ENCODE measurements at regions not wholly inside any gene's neighbourhood (a gene's known extent, or its start where the extent isn't known, plus 50 kb on each side); places are given as distances from the start of the nearest gene placed in this dataset.

DNA sequence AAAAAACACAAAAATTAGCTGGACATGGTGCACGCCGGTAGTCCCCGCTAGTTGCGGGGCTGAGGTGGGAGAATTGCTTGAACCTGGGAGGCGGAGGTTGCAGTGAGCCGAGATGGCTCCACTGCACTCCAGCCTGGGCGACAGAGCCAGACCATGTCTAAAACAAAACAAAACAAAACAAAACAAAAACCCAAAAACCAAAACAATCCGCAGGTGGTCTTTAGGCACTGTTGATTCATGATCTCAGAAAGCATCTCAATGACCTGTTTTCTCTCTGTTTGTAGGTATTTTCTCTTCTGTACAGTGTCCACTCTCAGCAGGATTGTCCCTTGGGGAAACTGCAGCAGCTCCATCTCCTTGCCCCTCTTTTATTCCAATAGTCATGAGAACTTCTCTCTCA is 74.9 kb upstream of the ADGRL2 start (continued):
- TF ChIP-seq RBBP5 (IDR thresholded peaks at IDR 0.05; ENCODE audit: borderline replicate concordance, low read depth, low read length) (no peak), SIX5 (IDR thresholded peaks at IDR 0.05; ENCODE audit: low read depth, low read length) (no peak)

All from H1 (cell line).